Breast epithelium (tissue), 4 donors: ENCODE measurements at regions not wholly inside any gene's neighbourhood (a gene's known extent, or its start where the extent isn't known, plus 50 kb on each side); places are given as distances from the start of the nearest gene placed in this dataset.

Source experiments
- DNase-seq, 2 donors: peaks; one replicate each; pipeline ENCODE4 v3.0.0-alpha.2; 2019; ENCODE audit warnings: low spot score in 2 of 2
- H3K27ac ChIP-seq, 2 donors: fragments of 200-600 bp; sonication (generic) in 1 of 2; one replicate each; pipeline ENCODE4 v1.5.1; 2016 to 2019; ENCODE audit warnings: mild to moderate bottlenecking in 1 of 2
- H3K27me3 ChIP-seq, 2 donors: fragments of 200-600 bp; sonication (generic) in 1 of 2; one replicate each; pipeline versions ENCODE4 v1.5.1 to v1.6.0; 2017 to 2019; ENCODE audit warnings: control low read depth in 1 of 2, mild to moderate bottlenecking in 1 of 2
- H3K36me3 ChIP-seq: fragments of 200-600 bp; one replicate; pipeline ENCODE4 v1.5.1; 2019
- H3K4me1 ChIP-seq, 2 donors: fragments of 200-600 bp; sonication (generic); one replicate each; pipeline ENCODE4 v1.5.1; 2016 to 2019; ENCODE audit warnings: control low read depth in 1 of 2
- H3K4me3 ChIP-seq, 3 donors: fragments of 200-600 bp; sonication (generic); 1 replicate in 2 of 3; 2 replicates in 1 of 3; pipeline ENCODE4 v1.5.1; 2016 to 2019; ENCODE audit warnings: mild to moderate bottlenecking in 3 of 3, moderate library complexity in 2 of 3
- H3K9me3 ChIP-seq, 2 donors: fragments of 200-600 bp; sonication (generic) in 1 of 2; one replicate each; pipeline ENCODE4 v1.5.1; 2016 to 2019; ENCODE audit warnings: control low read depth in 1 of 2
- POLR2A ChIP-seq: fragments of 450-650 bp; IDR thresholded peaks from one replicate; pipeline ENCODE4 v1.6.1; 2016; ENCODE audit warnings: antibody characterized with exemption, mild to moderate bottlenecking, moderate library complexity
- POLR2AphosphoS5 ChIP-seq, 3 donors: sonication (generic); formaldehyde crosslinking; IDR thresholded peaks; one replicate each; pipeline ENCODE4 v1.6.1; 2017; ENCODE audit warnings: antibody characterized with exemption in 3 of 3
- intact Hi-C: fragments of 100-400 bp; cut with DNase I; formaldehyde crosslinking; loops from one replicate; pipeline ENCODE4 v1.15.1; 2023; ENCODE audit warnings: low total_unique reads
- TF ChIP-seq, protein P1 (sequence below), 3 donors: fragments of 450-650 bp; IDR thresholded peaks; one replicate each; pipeline ENCODE4 v1.5.1; 2016 to 2017; ENCODE audit warnings: antibody characterized with exemption in 3 of 3, mild to moderate bottlenecking in 3 of 3, moderate library complexity in 3 of 3

DNA sequence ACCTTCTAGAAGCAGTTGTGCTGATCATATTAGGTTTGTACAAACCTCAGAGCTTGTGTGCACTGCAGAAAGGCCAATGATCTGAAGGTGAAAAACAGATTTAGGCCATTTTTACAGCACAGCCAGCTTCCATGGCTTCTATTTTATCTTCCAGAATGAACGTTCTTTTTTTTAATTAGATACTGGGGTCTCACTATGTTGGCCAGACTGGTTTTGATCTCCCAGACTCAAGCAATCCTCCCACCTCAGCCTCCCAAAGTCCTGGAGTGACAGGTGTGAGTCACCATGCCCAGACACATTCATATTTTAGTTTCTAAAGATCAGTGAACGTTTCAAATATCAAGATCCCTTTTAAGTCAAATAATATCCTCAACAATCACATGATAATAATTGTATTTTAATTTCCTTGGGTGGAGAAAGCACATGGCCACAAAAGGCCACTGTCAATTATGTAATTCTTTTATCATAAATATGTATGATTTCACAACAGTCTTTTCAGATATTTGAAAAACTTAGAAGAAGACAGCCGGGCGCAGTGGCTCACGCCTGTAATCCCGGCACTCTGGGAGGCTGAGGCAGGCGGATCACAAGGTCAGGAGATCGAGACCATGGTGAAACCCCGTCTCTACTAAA, 326.7 kb upstream of the JARID2 start:
- Histone ChIP-seq H3K27me3 (no peaks in the 10 kb centered on the region), H3K27ac (no peak overlapping the region), H3K36me3 (no peaks in the 10 kb centered on the region), H3K9me3 (no peaks in the 10 kb centered on the region), H3K4me1 (no peaks in the 10 kb centered on the region), H3K4me3 (no peak overlapping the region)
- no peak for DNase-seq
- intact Hi-C loops, result no loop called here
- TF ChIP-seq, protein P1, sequence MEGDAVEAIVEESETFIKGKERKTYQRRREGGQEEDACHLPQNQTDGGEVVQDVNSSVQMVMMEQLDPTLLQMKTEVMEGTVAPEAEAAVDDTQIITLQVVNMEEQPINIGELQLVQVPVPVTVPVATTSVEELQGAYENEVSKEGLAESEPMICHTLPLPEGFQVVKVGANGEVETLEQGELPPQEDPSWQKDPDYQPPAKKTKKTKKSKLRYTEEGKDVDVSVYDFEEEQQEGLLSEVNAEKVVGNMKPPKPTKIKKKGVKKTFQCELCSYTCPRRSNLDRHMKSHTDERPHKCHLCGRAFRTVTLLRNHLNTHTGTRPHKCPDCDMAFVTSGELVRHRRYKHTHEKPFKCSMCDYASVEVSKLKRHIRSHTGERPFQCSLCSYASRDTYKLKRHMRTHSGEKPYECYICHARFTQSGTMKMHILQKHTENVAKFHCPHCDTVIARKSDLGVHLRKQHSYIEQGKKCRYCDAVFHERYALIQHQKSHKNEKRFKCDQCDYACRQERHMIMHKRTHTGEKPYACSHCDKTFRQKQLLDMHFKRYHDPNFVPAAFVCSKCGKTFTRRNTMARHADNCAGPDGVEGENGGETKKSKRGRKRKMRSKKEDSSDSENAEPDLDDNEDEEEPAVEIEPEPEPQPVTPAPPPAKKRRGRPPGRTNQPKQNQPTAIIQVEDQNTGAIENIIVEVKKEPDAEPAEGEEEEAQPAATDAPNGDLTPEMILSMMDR (IDR thresholded peaks at IDR 0.05), result no peak
- TF ChIP-seq POLR2A, result no peak
- TF ChIP-seq POLR2AphosphoS5 (IDR thresholded peaks at IDR 0.05), result no peak

- H3K4me1 ChIP-seq, result no peaks in the 10 kb centered on the region
- no peaks in the 10 kb centered on the region for H3K36me3 ChIP-seq
- no peak overlapping the region for H3K27ac ChIP-seq
- DNase-seq, result no peak
- TF ChIP-seq POLR2AphosphoS5 (IDR thresholded peaks at IDR 0.05), result no peak
- no peak overlapping the region for H3K4me3 ChIP-seq
- intact Hi-C loops, result no loop called here
- no peaks in the 10 kb centered on the region for H3K27me3 ChIP-seq
- no peaks in the 10 kb centered on the region for H3K9me3 ChIP-seq
These were observed 325.6 kb upstream of the JARID2 start for GRCh38 chr6:14920276-14920675.

- Histone ChIP-seq H3K36me3 (no peaks in the 10 kb centered on the region), H3K4me1 (no peaks in the 10 kb centered on the region), H3K27me3 (no peaks in the 10 kb centered on the region), H3K27ac (peak overlapping the region in 1 of 2 donors; percentile 35), H3K9me3 (no peaks in the 10 kb centered on the region), H3K4me3 (peak overlapping the region in 1 of 3 donors; percentile 25)
- no peak for DNase-seq
- intact Hi-C loops, result no loop called here
- TF ChIP-seq, protein P1 (IDR thresholded peaks at IDR 0.05), result no peak
- TF ChIP-seq POLR2A, result no peak
- no peak for TF ChIP-seq POLR2AphosphoS5 (IDR thresholded peaks at IDR 0.05)
These were observed 324.7 kb upstream of the JARID2 start for GRCh38 chr6:14921170-14921569.

GRCh38 chr6:14921878-14922671, 323.8 kb upstream of the JARID2 start:
- intact Hi-C loops, result no loop called here
- Histone ChIP-seq H3K9me3 (no peaks in the 10 kb centered on the region), H3K36me3 (no peaks in the 10 kb centered on the region), H3K4me3 (no peak overlapping the region), H3K4me1 (no peaks in the 10 kb centered on the region), H3K27me3 (no peaks in the 10 kb centered on the region), H3K27ac (no peak overlapping the region)
- DNase-seq, result no peak
- TF ChIP-seq, protein P1 (IDR thresholded peaks at IDR 0.05), result no peak
- no peak for TF ChIP-seq POLR2A
- TF ChIP-seq POLR2AphosphoS5 (IDR thresholded peaks at IDR 0.05), result no peak

DNA sequence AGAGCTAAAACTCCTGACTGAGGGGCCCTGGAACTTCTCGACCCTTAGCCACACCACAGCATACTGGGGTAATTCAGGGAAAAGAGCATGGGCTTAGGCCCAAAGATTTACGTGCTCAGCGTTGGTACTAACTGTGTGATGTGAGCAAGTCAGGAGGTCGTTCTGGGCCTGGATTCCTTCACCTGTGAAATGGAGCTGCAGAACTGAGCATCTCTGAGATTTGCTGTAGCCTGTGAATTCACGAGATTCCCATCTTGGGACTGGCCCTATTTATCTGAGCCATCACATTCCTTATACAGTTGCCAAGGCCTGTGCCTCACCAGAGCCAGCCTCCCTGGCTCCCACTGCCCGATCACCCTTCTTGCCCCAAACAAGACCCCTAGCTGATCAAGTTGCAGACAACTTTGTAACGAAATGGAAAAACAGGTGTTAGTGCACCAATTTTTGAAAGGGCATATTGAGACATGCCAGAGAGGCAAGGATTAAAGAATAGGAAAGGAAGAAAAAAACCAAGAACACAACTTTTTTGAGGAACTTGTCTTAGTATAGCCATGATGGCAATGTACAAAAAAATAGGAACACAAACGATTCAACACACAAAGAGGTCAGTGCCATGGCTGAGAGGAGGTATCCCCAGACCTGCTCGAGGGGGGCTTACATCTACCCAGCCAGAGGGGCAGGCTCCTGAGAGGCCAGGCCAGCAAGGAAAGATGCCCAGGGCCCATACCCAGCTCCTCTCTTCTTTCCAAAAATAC, 323.0 kb upstream of the JARID2 start:
- H3K9me3 ChIP-seq, result no peaks in the 10 kb centered on the region
- H3K4me3 ChIP-seq, result no peak overlapping the region
- intact Hi-C loops, result no loop called here
- no peaks in the 10 kb centered on the region for H3K36me3 ChIP-seq
- TF ChIP-seq, protein P1 (IDR thresholded peaks at IDR 0.05), result no peak
- no peak for TF ChIP-seq POLR2AphosphoS5 (IDR thresholded peaks at IDR 0.05)
- no peak for TF ChIP-seq POLR2A
- no peaks in the 10 kb centered on the region for H3K4me1 ChIP-seq
- H3K27me3 ChIP-seq, result no peaks in the 10 kb centered on the region
- DNase-seq, result no peak
- H3K27ac ChIP-seq, result no peak overlapping the region
